Lower leg skin (tissue), 4 donors: ENCODE measurements at regions not wholly inside any gene's neighbourhood (a gene's known extent, or its start where the extent isn't known, plus 50 kb on each side); places are given as distances from the start of the nearest gene placed in this dataset.
A peak's percentile ranks its signal among the peaks of the same experiment; 100 is the strongest.

Experiments used
- DNase-seq, 2 donors: peaks; one replicate each; pipeline ENCODE4 v3.0.0-alpha.2; 2019; ENCODE audit warnings: low spot score in 2 of 2
- H3K4me3 ChIP-seq: fragments of 200-600 bp; sonication (generic); 2 replicates; pipeline ENCODE4 v1.5.1; 2017; ENCODE audit warnings: mild to moderate bottlenecking, low read depth; ENCODE audit not compliant: poor library complexity, severe bottlenecking
- POLR2A ChIP-seq, 2 donors: fragments of 450-650 bp; IDR thresholded peaks; one replicate each; pipeline ENCODE4 v1.6.1; 2016 to 2017; ENCODE audit warnings: antibody characterized with exemption in 2 of 2, mild to moderate bottlenecking in 1 of 2, moderate library complexity in 1 of 2
- WGBS, 2 donors: methylation state at CpG; one replicate each; pipeline ENCODE4 v1.1.5; 2018; 5-methylcytosine and 5-hydroxymethylcytosine counted together
- intact Hi-C: fragments of 100-400 bp; cut with DNase I; formaldehyde crosslinking; loops from one replicate; pipeline ENCODE4 v1.15.0; 2023; ENCODE audit warnings: low total_unique reads
- TF ChIP-seq, protein P1 (sequence below), 3 donors: fragments of 450-650 bp; IDR thresholded peaks; one replicate each; pipeline ENCODE4 v1.5.1; 2016; ENCODE audit warnings: antibody characterized with exemption in 3 of 3, mild to moderate bottlenecking in 3 of 3, moderate library complexity in 2 of 3

DNA sequence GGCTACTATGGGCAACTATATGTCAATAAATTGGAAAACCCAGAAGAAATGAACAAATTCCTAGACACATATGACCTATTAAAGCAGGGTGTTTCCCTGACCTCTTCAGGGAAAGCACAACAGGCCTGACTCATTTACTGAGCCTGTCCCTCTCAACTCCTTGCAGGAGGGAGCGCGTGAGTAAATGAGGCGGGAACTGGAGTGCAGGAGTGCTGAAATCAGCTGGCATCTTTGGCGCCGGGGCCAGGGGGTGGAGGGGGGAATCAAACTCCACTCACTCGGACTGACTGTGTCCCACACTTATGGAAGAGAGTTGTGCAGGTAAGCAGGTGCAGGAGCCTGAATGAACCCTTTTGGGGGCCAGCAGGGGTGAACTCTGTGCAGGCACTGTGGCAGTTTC, 671.2 kb upstream of the PTCHD4 start:
- DNase-seq = no peak
- H3K4me3 ChIP-seq = no peak overlapping the region
- 62 to 88% methylated on average over 6 of the region's 6 CpGs for WGBS, 2 donors
- intact Hi-C loops = no loop called here
- TF ChIP-seq, protein P1, sequence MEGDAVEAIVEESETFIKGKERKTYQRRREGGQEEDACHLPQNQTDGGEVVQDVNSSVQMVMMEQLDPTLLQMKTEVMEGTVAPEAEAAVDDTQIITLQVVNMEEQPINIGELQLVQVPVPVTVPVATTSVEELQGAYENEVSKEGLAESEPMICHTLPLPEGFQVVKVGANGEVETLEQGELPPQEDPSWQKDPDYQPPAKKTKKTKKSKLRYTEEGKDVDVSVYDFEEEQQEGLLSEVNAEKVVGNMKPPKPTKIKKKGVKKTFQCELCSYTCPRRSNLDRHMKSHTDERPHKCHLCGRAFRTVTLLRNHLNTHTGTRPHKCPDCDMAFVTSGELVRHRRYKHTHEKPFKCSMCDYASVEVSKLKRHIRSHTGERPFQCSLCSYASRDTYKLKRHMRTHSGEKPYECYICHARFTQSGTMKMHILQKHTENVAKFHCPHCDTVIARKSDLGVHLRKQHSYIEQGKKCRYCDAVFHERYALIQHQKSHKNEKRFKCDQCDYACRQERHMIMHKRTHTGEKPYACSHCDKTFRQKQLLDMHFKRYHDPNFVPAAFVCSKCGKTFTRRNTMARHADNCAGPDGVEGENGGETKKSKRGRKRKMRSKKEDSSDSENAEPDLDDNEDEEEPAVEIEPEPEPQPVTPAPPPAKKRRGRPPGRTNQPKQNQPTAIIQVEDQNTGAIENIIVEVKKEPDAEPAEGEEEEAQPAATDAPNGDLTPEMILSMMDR (IDR thresholded peaks at IDR 0.05) = no peak
- no peak for TF ChIP-seq POLR2A (IDR thresholded peaks at IDR 0.05)

DNA sequence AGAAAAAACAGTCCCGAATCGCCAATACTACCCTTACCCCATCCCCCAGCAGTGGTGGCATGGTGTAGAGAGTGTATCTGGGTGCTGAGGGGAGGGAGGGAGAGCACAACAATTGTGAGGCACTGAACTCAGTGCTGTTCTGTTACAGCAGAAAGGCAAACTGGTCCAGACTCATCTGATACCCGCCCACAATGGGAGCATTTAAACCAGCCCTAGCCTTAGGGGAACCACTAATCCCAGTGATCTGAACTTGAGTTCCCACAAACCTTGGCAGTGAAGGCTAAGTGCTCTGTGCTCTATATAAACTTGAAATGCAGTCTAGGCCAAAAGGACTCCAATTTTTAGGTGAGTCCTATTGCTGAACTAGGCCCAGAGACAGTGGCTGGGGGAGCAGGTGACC, 666.4 kb upstream of the PTCHD4 start:
- no peak overlapping the region for H3K4me3 ChIP-seq
- peak in 1 of 2 donors; percentile 28 for DNase-seq
- TF ChIP-seq POLR2A (IDR thresholded peaks at IDR 0.05) = no peak
- TF ChIP-seq, protein P1 (IDR thresholded peaks at IDR 0.05) = no peak
- intact Hi-C loops = no loop called here
- WGBS, 2 donors = 61 to 66% methylated on average over 3 of the region's 3 CpGs

DNA sequence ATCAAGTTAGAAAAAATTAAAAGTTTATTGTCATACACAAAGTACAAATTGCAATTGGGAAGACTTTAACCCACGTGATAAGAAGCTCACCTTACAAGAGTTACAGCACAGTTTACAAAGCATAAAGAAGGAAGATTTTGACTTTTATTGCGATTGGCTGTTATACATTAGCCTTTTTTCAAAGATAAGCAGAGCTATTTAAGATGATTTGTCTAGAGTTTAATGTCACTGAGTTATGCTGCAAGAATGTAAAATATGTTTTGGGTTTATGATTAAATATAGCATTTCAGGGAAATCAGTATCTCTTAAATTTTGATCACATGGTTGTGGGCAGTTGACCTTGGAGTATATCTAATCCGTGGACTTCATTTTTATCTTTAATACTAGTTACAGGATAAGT, 664.2 kb upstream of the PTCHD4 start:
- WGBS, 2 donors = 71 to 73% methylated on average over 3 of the region's 3 CpGs
- H3K4me3 ChIP-seq = no peak overlapping the region
- TF ChIP-seq, protein P1 (IDR thresholded peaks at IDR 0.05) = no peak
- TF ChIP-seq POLR2A (IDR thresholded peaks at IDR 0.05) = no peak
- intact Hi-C loops = no loop called here
- DNase-seq = no peak

DNA sequence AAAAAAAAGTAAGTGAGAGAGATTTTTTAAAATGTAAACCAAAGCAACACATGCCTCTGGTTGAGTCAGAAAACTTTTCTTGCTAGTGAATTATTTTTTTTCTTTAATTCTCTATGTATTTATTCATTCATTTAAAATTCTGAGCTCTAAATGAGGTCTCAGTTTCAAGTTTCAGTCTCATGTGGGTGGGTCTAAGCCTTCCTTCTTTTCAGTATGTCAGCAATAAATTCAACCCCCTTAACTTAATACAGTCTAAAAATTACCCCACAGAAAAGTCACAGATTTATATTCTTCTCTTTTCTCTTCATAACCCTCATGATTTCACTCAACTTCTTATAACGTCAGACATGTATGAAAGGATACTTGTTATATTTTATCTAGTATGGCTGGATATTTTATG, 663.3 kb upstream of the PTCHD4 start:
- DNase-seq = no peak
- intact Hi-C loops = no loop called here
- H3K4me3 ChIP-seq = no peak overlapping the region
- 67 to 83% methylated on average over 1 of the region's 1 CpG for WGBS, 2 donors
- TF ChIP-seq POLR2A (IDR thresholded peaks at IDR 0.05) = no peak
- TF ChIP-seq, protein P1 (IDR thresholded peaks at IDR 0.05) = no peak

DNA sequence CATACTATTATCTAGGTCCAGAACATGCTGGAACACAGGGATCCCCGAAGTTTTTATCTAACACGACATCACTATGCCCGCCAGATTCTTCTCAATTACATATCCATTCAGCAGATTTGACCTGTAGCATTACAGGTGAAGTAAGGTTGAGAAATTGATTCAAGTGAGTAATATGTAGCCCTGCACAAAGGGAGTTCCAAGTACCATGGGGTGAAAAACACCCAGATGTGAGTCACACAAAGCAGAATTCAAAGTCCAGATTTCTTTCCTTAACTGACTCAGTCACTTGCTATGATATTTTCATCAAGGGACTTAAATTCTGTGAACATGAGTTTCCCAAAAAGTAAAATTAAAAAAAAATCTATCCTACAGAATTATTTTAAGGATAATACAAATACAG, 655.4 kb upstream of the PTCHD4 start:
- TF ChIP-seq POLR2A (IDR thresholded peaks at IDR 0.05) = no peak
- TF ChIP-seq, protein P1 (IDR thresholded peaks at IDR 0.05) = no peak
- WGBS, 2 donors = 68 to 72% methylated on average over 3 of the region's 3 CpGs
- no peak for DNase-seq
- H3K4me3 ChIP-seq = no peak overlapping the region
- intact Hi-C loops = no loop called here

DNA sequence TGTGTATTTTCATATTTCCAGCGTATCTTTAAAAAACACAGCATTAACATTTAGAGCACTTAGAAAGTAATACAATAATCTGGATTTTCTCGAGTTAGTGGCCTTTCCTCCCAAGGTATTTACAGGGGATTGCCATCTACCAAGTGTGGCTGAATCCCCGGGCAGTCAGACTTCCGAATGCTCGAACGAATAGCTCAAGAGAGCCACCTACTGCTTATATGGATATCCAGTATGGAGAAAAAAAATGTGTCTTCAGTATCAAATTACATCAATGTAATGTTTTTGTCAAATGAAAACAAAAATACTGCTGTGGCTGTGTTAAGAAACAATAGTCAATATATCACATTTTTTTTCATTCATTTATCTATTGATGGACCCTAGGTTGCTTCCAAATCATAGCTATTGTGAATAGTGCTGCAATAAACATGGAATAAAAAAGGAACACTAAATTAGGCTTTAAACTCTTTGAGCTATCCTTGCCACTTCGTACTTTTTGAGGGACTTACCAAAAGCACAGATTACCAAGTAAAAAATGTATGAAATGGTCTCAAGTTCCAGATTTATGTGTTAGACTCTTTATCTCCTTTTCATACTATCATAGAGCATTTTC, 654.5 kb upstream of the PTCHD4 start:
- intact Hi-C loops = no loop called here
- DNase-seq = no peak
- TF ChIP-seq, protein P1 (IDR thresholded peaks at IDR 0.05) = no peak
- no peak for TF ChIP-seq POLR2A (IDR thresholded peaks at IDR 0.05)
- WGBS, 2 donors = 8 to 10% methylated on average over 7 of the region's 7 CpGs
- H3K4me3 ChIP-seq = no peak overlapping the region
